ENCODE measurements at regions not wholly inside any gene's neighbourhood (a gene's known extent, or its start where the extent isn't known, plus 50 kb on each side); places are given as distances from the start of the nearest gene placed in this dataset.

GRCh38 chr3:177306252-177306651 lies 109.0 kb upstream of the TBL1XR1 start:
- Histone ChIP-seq H3K4me3 (replicated peaks in 1 of 3; ENCODE audit: insufficient read depth in 1 of 3, low read depth in 2 of 3, low read length in 3 of 3) (no peak overlapping the region), H3K27me3 (ENCODE audit: control insufficient read depth in 1 of 2, insufficient read depth in 2 of 2, low read length in 2 of 2) (no peaks in the 10 kb centered on the region), H3K4me2 (ENCODE audit: low read depth, low read length) (no peak overlapping the region), H4K20me1 (ENCODE audit: insufficient read depth, low read length) (no peaks in the 10 kb centered on the region), H3K27ac (ENCODE audit: extremely low read length, insufficient read depth, low read length) (no peak overlapping the region), H2AFZ (ENCODE audit: low read length) (no peak overlapping the region), H3K9ac (ENCODE audit: insufficient read depth, low read depth, low read length) (no peak overlapping the region), H3K36me3 (replicated peaks in 1 of 2; ENCODE audit: control insufficient read depth in 1 of 2, insufficient read depth in 2 of 2, low read length in 2 of 2) (no peaks in the 10 kb centered on the region), H3K9me3 (ENCODE audit: low read length) (no peaks in the 10 kb centered on the region; the same call in 1 of the 2 replicates), H3K4me1 (ENCODE audit: insufficient read depth, low read length) (peaks cover 3% of the 10 kb centered on the region), H3K79me2 (ENCODE audit: insufficient read depth, low read length) (no peaks in the 10 kb centered on the region)
- CTCF ChIA-PET (ENCODE audit: low intra/inter-chr PET ratio, low total read pairs), result no interaction called here
- no TSS peak for BruUV-seq (replicated peaks)
- in situ Hi-C loops (cut with HindIII; ENCODE audit: extremely low pct_ligation_motif_present, low pct_unique_long_range_greater_than_20kb) (no loop called here), intact Hi-C loops (cut with micrococcal nuclease; ENCODE audit: unreplicated experiment) (no loop called here)
- POLR2A ChIA-PET, result no interaction called here
- TF ChIP-seq ZNF639 (CRISPR knock-in tag; conservative IDR thresholded peaks at IDR 0.05), result no peak
- TF ChIP-seq ZNF546 (CRISPR knock-in tag; conservative IDR thresholded peaks at IDR 0.05), result no peak
- TF ChIP-seq ARID3A (IDR thresholded peaks at IDR 0.05; ENCODE audit: low read depth, low read length), result no peak
- no peak for TF ChIP-seq MED13 (CRISPR knock-in tag; IDR thresholded peaks at IDR 0.05)
- no peak for TF ChIP-seq ZBTB10 (CRISPR knock-in tag; IDR thresholded peaks at IDR 0.05; ENCODE audit: borderline replicate concordance)
- no peak for TF ChIP-seq AHR (CRISPR knock-in tag; IDR thresholded peaks at IDR 0.05)
- no peak for TF ChIP-seq SOX6 (IDR thresholded peaks at IDR 0.05)
- no peak for TF ChIP-seq SOX6 (CRISPR knock-in tag; IDR thresholded peaks at IDR 0.05)
- no peak for TF ChIP-seq ZFP36 (IDR thresholded peaks at IDR 0.05; ENCODE audit: borderline replicate concordance, low read depth, low read length, partially characterized antibody)
- TF ChIP-seq FIP1L1 (IDR thresholded peaks at IDR 0.05; ENCODE audit: borderline replicate concordance, insufficient read depth, low read depth, low read length), result no peak
- no peak for TF ChIP-seq FOXM1 (CRISPR knock-in tag; IDR thresholded peaks at IDR 0.05)
- TF ChIP-seq PBX3 (CRISPR knock-in tag; IDR thresholded peaks at IDR 0.05; ENCODE audit: borderline replicate concordance), result no peak
- no peak for TF ChIP-seq PRDM4 (CRISPR knock-in tag; IDR thresholded peaks at IDR 0.05; ENCODE audit: borderline replicate concordance)
- 77% methylated on average over 2 of the region's 2 CpGs for WGBS (ENCODE audit: low lambda C conversion rate)
- DNase-seq (ENCODE audit: low spot score) (no peak), FAIRE-seq (no peak), ATAC-seq (no peak)
